ENCODE measurements at regions not wholly inside any gene's neighbourhood (a gene's known extent, or its start where the extent isn't known, plus 50 kb on each side); places are given as distances from the start of the nearest gene placed in this dataset.

- Histone ChIP-seq H3K27me3 (ENCODE audit: insufficient read depth, low read length) (no peaks in the 10 kb centered on the region), H3K4me1 (ENCODE audit: insufficient read depth, low read length) (peaks cover 21% of the 10 kb centered on the region), H4K20me1 (ENCODE audit: insufficient read depth, low read length) (peaks cover 24% of the 10 kb centered on the region), H3K9ac (ENCODE audit: low read length) (no peak overlapping the region), H3K4me3 (ENCODE audit: insufficient read depth, low read depth, low read length) (no peak overlapping the region), H2AFZ (ENCODE audit: low read depth, low read length) (no peak overlapping the region), H3K9me3 (ENCODE audit: insufficient read depth, low read depth, low read length) (no peaks in the 10 kb centered on the region), H3K36me3 (ENCODE audit: insufficient read depth, low read length) (no peaks in the 10 kb centered on the region), H3K79me2 (ENCODE audit: insufficient read depth, low read length) (peaks cover 6% of the 10 kb centered on the region), H3K27ac (ENCODE audit: low read depth, low read length) (no peak overlapping the region), H3K4me2 (ENCODE audit: low read length) (no peak overlapping the region)
- peaks cover 2% of the 10 kb centered on the region for H3K36me3 Mint-ChIP-seq (ENCODE audit: low read depth, unreplicated experiment)
- H3K4me1 Mint-ChIP-seq (ENCODE audit: low read depth, unreplicated experiment), result peaks cover 17% of the 10 kb centered on the region
- no peak for TF ChIP-seq CTCF (IDR thresholded peaks at IDR 0.05; ENCODE audit: insufficient read depth, low read depth, low read length)
- no peak for TF ChIP-seq EZH2 (IDR thresholded peaks at IDR 0.05; ENCODE audit: insufficient read depth, low read length)
- FAIRE-seq (no peak), DNase-seq (ENCODE audit: low read depth) (no peak)
- H3K27me3 Mint-ChIP-seq (ENCODE audit: low read depth, unreplicated experiment), result no peaks in the 10 kb centered on the region
- no peaks in the 10 kb centered on the region for H3K9me3 Mint-ChIP-seq (ENCODE audit: unreplicated experiment)
- peak overlapping the region; percentile 8 for H3K27ac Mint-ChIP-seq (ENCODE audit: unreplicated experiment)
- no peak overlapping the region for H3K4me3 Mint-ChIP-seq (ENCODE audit: unreplicated experiment)
Measured at GRCh38 chr14:100434911-100435438, 111.8 kb downstream of the SLC25A47 start.

- H3K9me3 ChIP-seq (ENCODE audit: insufficient read depth, low read depth, low read length), result no peaks in the 10 kb centered on the region
- no peaks in the 10 kb centered on the region for H3K36me3 ChIP-seq (ENCODE audit: insufficient read depth, low read length)
- Mint-ChIP-seq H3K9me3 (ENCODE audit: unreplicated experiment) (no peaks in the 10 kb centered on the region), H3K27me3 (ENCODE audit: low read depth, unreplicated experiment) (no peaks in the 10 kb centered on the region), H3K4me3 (ENCODE audit: unreplicated experiment) (no peak overlapping the region), H3K27ac (ENCODE audit: unreplicated experiment) (no peak overlapping the region), H3K36me3 (ENCODE audit: low read depth, unreplicated experiment) (peaks cover 2% of the 10 kb centered on the region), H3K4me1 (ENCODE audit: low read depth, unreplicated experiment) (peaks cover 21% of the 10 kb centered on the region)
- no peak overlapping the region for H3K27ac ChIP-seq (ENCODE audit: low read depth, low read length)
- H3K4me1 ChIP-seq (ENCODE audit: insufficient read depth, low read length), result peaks cover 25% of the 10 kb centered on the region
- H4K20me1 ChIP-seq (ENCODE audit: insufficient read depth, low read length), result peaks cover 21% of the 10 kb centered on the region
- no peaks in the 10 kb centered on the region for H3K27me3 ChIP-seq (ENCODE audit: insufficient read depth, low read length)
- FAIRE-seq (no peak), DNase-seq (ENCODE audit: low read depth) (no peak)
- TF ChIP-seq CTCF (IDR thresholded peaks at IDR 0.05; ENCODE audit: insufficient read depth, low read depth, low read length) (no peak), EZH2 (IDR thresholded peaks at IDR 0.05; ENCODE audit: insufficient read depth, low read length) (no peak)
- H3K4me2 ChIP-seq (ENCODE audit: low read length), result no peak overlapping the region
- H3K9ac ChIP-seq (ENCODE audit: low read length), result no peak overlapping the region
- H3K79me2 ChIP-seq (ENCODE audit: insufficient read depth, low read length), result peaks cover 6% of the 10 kb centered on the region
- H3K4me3 ChIP-seq (ENCODE audit: insufficient read depth, low read depth, low read length), result no peak overlapping the region
- H2AFZ ChIP-seq (ENCODE audit: low read depth, low read length), result no peak overlapping the region
Measured at GRCh38 chr14:100435459-100435858, 112.3 kb downstream of the SLC25A47 start.

- DNase-seq (ENCODE audit: low read depth) (no peak), FAIRE-seq (no peak)
- Histone ChIP-seq H4K20me1 (ENCODE audit: insufficient read depth, low read length) (peaks cover 19% of the 10 kb centered on the region), H3K4me2 (ENCODE audit: low read length) (no peak overlapping the region), H2AFZ (ENCODE audit: low read depth, low read length) (no peak overlapping the region), H3K4me3 (ENCODE audit: insufficient read depth, low read depth, low read length) (no peak overlapping the region), H3K9ac (ENCODE audit: low read length) (no peak overlapping the region), H3K79me2 (ENCODE audit: insufficient read depth, low read length) (peaks cover 6% of the 10 kb centered on the region), H3K9me3 (ENCODE audit: insufficient read depth, low read depth, low read length) (no peaks in the 10 kb centered on the region), H3K36me3 (ENCODE audit: insufficient read depth, low read length) (no peaks in the 10 kb centered on the region), H3K4me1 (ENCODE audit: insufficient read depth, low read length) (peaks cover 32% of the 10 kb centered on the region), H3K27me3 (ENCODE audit: insufficient read depth, low read length) (no peaks in the 10 kb centered on the region), H3K27ac (ENCODE audit: low read depth, low read length) (no peak overlapping the region)
- Mint-ChIP-seq H3K36me3 (ENCODE audit: low read depth, unreplicated experiment) (peaks cover 2% of the 10 kb centered on the region), H3K9me3 (ENCODE audit: unreplicated experiment) (no peaks in the 10 kb centered on the region), H3K4me3 (ENCODE audit: unreplicated experiment) (no peak overlapping the region), H3K4me1 (ENCODE audit: low read depth, unreplicated experiment) (peaks cover 30% of the 10 kb centered on the region), H3K27me3 (ENCODE audit: low read depth, unreplicated experiment) (no peaks in the 10 kb centered on the region), H3K27ac (ENCODE audit: unreplicated experiment) (no peak overlapping the region)
- TF ChIP-seq EZH2 (IDR thresholded peaks at IDR 0.05; ENCODE audit: insufficient read depth, low read length) (no peak), CTCF (IDR thresholded peaks at IDR 0.05; ENCODE audit: insufficient read depth, low read depth, low read length) (no peak)
Measured at GRCh38 chr14:100436745-100437406, 113.7 kb downstream of the SLC25A47 start.
